DND-41 (cell line): ENCODE measurements at regions not wholly inside any gene's neighbourhood (a gene's known extent, or its start where the extent isn't known, plus 50 kb on each side); places are given as distances from the start of the nearest gene placed in this dataset.

Experiments
- EZH2 ChIP-seq: IDR thresholded peaks from 3 replicates; pipeline ENCODE4 v1.6.1; 2012; ENCODE audit warnings: borderline replicate concordance, low read depth, mild to moderate bottlenecking, moderate library complexity, low read length, inconsistent platforms; ENCODE audit not compliant: severe bottlenecking
- TF ChIP-seq, protein P1 (sequence below): IDR thresholded peaks from 2 replicates; pipeline ENCODE4 v1.5.1; 2012; ENCODE audit warnings: borderline replicate concordance, low read length, moderate library complexity, mild to moderate bottlenecking; ENCODE audit not compliant: poor library complexity, severe bottlenecking; ENCODE audit errors: extremely low read depth

DNA sequence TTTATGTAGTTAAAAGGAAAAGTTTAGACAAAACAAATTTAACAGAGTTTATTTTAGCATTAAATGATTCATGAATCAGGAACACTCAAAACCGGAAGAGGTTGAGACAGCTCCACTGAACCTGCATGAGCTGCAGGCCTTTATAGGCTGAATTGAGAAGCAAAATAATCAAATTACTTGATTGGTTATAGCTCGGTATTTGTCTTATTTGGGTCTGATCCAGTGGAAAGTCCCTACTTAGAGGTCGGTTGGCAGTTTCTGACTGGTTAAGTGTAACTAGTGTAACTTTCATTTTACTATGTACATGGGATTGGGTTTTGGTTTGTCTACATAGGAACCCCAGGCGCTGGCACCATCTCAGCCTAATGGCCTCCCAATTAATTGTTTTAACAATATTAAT, 74.1 kb upstream of the PIK3R1 start:
- TF ChIP-seq, protein P1, sequence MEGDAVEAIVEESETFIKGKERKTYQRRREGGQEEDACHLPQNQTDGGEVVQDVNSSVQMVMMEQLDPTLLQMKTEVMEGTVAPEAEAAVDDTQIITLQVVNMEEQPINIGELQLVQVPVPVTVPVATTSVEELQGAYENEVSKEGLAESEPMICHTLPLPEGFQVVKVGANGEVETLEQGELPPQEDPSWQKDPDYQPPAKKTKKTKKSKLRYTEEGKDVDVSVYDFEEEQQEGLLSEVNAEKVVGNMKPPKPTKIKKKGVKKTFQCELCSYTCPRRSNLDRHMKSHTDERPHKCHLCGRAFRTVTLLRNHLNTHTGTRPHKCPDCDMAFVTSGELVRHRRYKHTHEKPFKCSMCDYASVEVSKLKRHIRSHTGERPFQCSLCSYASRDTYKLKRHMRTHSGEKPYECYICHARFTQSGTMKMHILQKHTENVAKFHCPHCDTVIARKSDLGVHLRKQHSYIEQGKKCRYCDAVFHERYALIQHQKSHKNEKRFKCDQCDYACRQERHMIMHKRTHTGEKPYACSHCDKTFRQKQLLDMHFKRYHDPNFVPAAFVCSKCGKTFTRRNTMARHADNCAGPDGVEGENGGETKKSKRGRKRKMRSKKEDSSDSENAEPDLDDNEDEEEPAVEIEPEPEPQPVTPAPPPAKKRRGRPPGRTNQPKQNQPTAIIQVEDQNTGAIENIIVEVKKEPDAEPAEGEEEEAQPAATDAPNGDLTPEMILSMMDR, result no peak
- TF ChIP-seq EZH2, result no peak
